Natural killer cell (primary cell): ENCODE measurements at regions not wholly inside any gene's neighbourhood (a gene's known extent, or its start where the extent isn't known, plus 50 kb on each side); places are given as distances from the start of the nearest gene placed in this dataset.

Experiments
- ATAC-seq, 3 donors: fragments of 150-1000 bp in 2 of 3; fragments of 200-7000 bp in 1 of 3; cut with Tn5 transposase; 1 replicate in 1 of 3; 2 replicates in 2 of 3; pipeline ENCODE4 v1.10.0; 2021; ENCODE audit warnings: mild to moderate bottlenecking in 2 of 3, moderate library complexity in 2 of 3
- DNase-seq, 2 donors: peaks; one replicate each; pipeline versions ENCODE4 v3.0.0 to v3.0.0-alpha.2; 2013 to 2021; ENCODE audit warnings: mixed read lengths in 1 of 2
- H3K27ac ChIP-seq: one replicate; pipeline ENCODE4 v1.5.1; 2013; ENCODE audit warnings: mild to moderate bottlenecking, low read length
- H3K27me3 ChIP-seq: one replicate; pipeline ENCODE4 v1.6.1; 2013; ENCODE audit warnings: low read length; ENCODE audit not compliant: control insufficient read depth, insufficient read depth
- H3K36me3 ChIP-seq: one replicate; pipeline ENCODE4 v1.6.1; 2013; ENCODE audit warnings: low read length; ENCODE audit not compliant: control insufficient read depth, insufficient read depth
- H3K4me1 ChIP-seq: one replicate; pipeline ENCODE4 v1.6.1; 2013; ENCODE audit warnings: low read length; ENCODE audit not compliant: control insufficient read depth, insufficient read depth
- H3K4me3 ChIP-seq: one replicate; pipeline ENCODE4 v1.5.1; 2013; ENCODE audit warnings: low read length
- H3K9me3 ChIP-seq: one replicate; pipeline ENCODE4 v1.6.1; 2013; ENCODE audit warnings: low read length; ENCODE audit not compliant: control insufficient read depth, insufficient read depth
- H3K27ac Mint-ChIP-seq, 2 donors: one replicate each; pipeline ENCODE4 v1.8.0; 2022; ENCODE audit warnings: mild to moderate bottlenecking in 2 of 2, mixed read lengths in 2 of 2, moderate library complexity in 1 of 2
- H3K27me3 Mint-ChIP-seq, 2 donors: one replicate each; pipeline ENCODE4 v1.8.0; 2022; ENCODE audit warnings: low read depth in 2 of 2, mixed read lengths in 2 of 2
- H3K36me3 Mint-ChIP-seq: one replicate; pipeline ENCODE4 v1.8.0; 2022; ENCODE audit warnings: mixed read lengths
- H3K4me1 Mint-ChIP-seq, 2 donors: one replicate each; pipeline ENCODE4 v1.8.0; 2022; ENCODE audit warnings: mixed read lengths in 2 of 2
- H3K4me3 Mint-ChIP-seq: one replicate; pipeline ENCODE4 v1.8.0; 2022; ENCODE audit warnings: mild to moderate bottlenecking, moderate library complexity, mixed read lengths
- H3K9me3 Mint-ChIP-seq, 2 donors: one replicate each; pipeline ENCODE4 v1.8.0; 2022; ENCODE audit warnings: mixed read lengths in 2 of 2
- CTCF ChIP-seq: fragments of 200-600 bp; IDR thresholded peaks from one replicate; pipeline ENCODE4 v1.8.0; 2022; ENCODE audit warnings: antibody characterized with exemption
- WGBS: methylation state at CpG from one replicate; pipeline ENCODE4 v1.1.7; 2013; ENCODE audit warnings: missing lambda C conversion rate; ENCODE audit not compliant: insufficient coverage; 5-methylcytosine and 5-hydroxymethylcytosine counted together
- intact Hi-C: fragments of 100-400 bp; cut with micrococcal nuclease; formaldehyde crosslinking; loops from one replicate; pipeline ENCODE4 v1.14.2; 2022

- intact Hi-C loops = no loop called here
- Histone ChIP-seq H3K4me1 (no peaks in the 10 kb centered on the region), H3K4me3 (no peak overlapping the region), H3K9me3 (no peaks in the 10 kb centered on the region), H3K27me3 (no peaks in the 10 kb centered on the region), H3K27ac (no peak overlapping the region), H3K36me3 (no peaks in the 10 kb centered on the region)
- TF ChIP-seq CTCF = no peak
- no peak overlapping the region for H3K27ac Mint-ChIP-seq
- DNase-seq (no peak), ATAC-seq (no peak)
- no peaks in the 10 kb centered on the region for H3K36me3 Mint-ChIP-seq
- H3K27me3 Mint-ChIP-seq = no peaks in the 10 kb centered on the region
- WGBS = 85% methylated on average over 8 of the region's 8 CpGs
- H3K9me3 Mint-ChIP-seq = no peaks in the 10 kb centered on the region
- H3K4me1 Mint-ChIP-seq = no peaks in the 10 kb centered on the region
- no peak overlapping the region for H3K4me3 Mint-ChIP-seq
Observed at GRCh38 chr10:107813451-107814162, 649.1 kb upstream of the SORCS1 start.

GRCh38 chr10:107809889-107810288, 645.4 kb upstream of the SORCS1 start:
- intact Hi-C loops = no loop called here
- 50% methylated on average over 1 of the region's 2 CpGs for WGBS

GRCh38 chr10:107807836-107808235, 643.3 kb upstream of the SORCS1 start:
- ATAC-seq (no peak), DNase-seq (no peak)
- H3K27me3 Mint-ChIP-seq = no peaks in the 10 kb centered on the region
- no peak overlapping the region for H3K27ac Mint-ChIP-seq
- intact Hi-C loops = no loop called here
- H3K36me3 ChIP-seq = no peaks in the 10 kb centered on the region
- H3K4me3 ChIP-seq = no peak overlapping the region
- H3K9me3 ChIP-seq = no peaks in the 10 kb centered on the region
- H3K27ac ChIP-seq = no peak overlapping the region
- H3K4me1 ChIP-seq = no peaks in the 10 kb centered on the region
- H3K4me3 Mint-ChIP-seq = no peak overlapping the region
- H3K36me3 Mint-ChIP-seq = no peaks in the 10 kb centered on the region
- peaks cover 0 to 3% of the 10 kb centered on the region in 2 donors for H3K9me3 Mint-ChIP-seq
- H3K4me1 Mint-ChIP-seq = no peaks in the 10 kb centered on the region
- H3K27me3 ChIP-seq = no peaks in the 10 kb centered on the region
- TF ChIP-seq CTCF = no peak
- WGBS = 90% methylated on average over 5 of the region's 5 CpGs

More at GRCh38 chr10:107809889-107810288, 645.4 kb upstream of the SORCS1 start:
- no peaks in the 10 kb centered on the region for H3K36me3 Mint-ChIP-seq
- ATAC-seq (no peak), DNase-seq (no peak)
- no peak for TF ChIP-seq CTCF
- no peak overlapping the region for H3K27ac Mint-ChIP-seq
- Histone ChIP-seq H3K27me3 (no peaks in the 10 kb centered on the region), H3K4me3 (no peak overlapping the region), H3K27ac (no peak overlapping the region), H3K4me1 (no peaks in the 10 kb centered on the region), H3K36me3 (no peaks in the 10 kb centered on the region), H3K9me3 (no peaks in the 10 kb centered on the region)
- H3K9me3 Mint-ChIP-seq = no peaks in the 10 kb centered on the region
- no peaks in the 10 kb centered on the region for H3K27me3 Mint-ChIP-seq
- H3K4me1 Mint-ChIP-seq = no peaks in the 10 kb centered on the region
- H3K4me3 Mint-ChIP-seq = no peak overlapping the region

GRCh38 chr10:107806026-107806425, 641.5 kb upstream of the SORCS1 start:
- intact Hi-C loops = no loop called here
- H3K27me3 Mint-ChIP-seq = no peaks in the 10 kb centered on the region
- no peak for ATAC-seq
- H3K9me3 Mint-ChIP-seq = peaks cover 0 to 3% of the 10 kb centered on the region in 2 donors
- no peak for TF ChIP-seq CTCF
- no peak for DNase-seq
- Histone ChIP-seq H3K27me3 (no peaks in the 10 kb centered on the region), H3K9me3 (peaks cover 3% of the 10 kb centered on the region), H3K27ac (no peak overlapping the region), H3K36me3 (no peaks in the 10 kb centered on the region), H3K4me1 (no peaks in the 10 kb centered on the region), H3K4me3 (no peak overlapping the region)
- no peaks in the 10 kb centered on the region for H3K36me3 Mint-ChIP-seq
- no peak overlapping the region for H3K27ac Mint-ChIP-seq
- H3K4me3 Mint-ChIP-seq = no peak overlapping the region
- no peaks in the 10 kb centered on the region for H3K4me1 Mint-ChIP-seq
- WGBS = 100% methylated on average over 1 of the region's 1 CpG
